Body of pancreas (tissue), 4 donors: ENCODE measurements at regions not wholly inside any gene's neighbourhood (a gene's known extent, or its start where the extent isn't known, plus 50 kb on each side); places are given as distances from the start of the nearest gene placed in this dataset.

Source experiments
- CTCF ChIP-seq, 7 experiments: fragments of 450-650 bp in 4 of 7; fragments of 200-600 bp in 3 of 7; sonication (generic) in 3 of 7; IDR thresholded peaks; one replicate each; pipeline ENCODE4 v1.5.1; 2016 to 2019; ENCODE audit warnings: antibody characterized with exemption in 7 of 7
- POLR2A ChIP-seq, 3 donors: fragments of 450-650 bp; IDR thresholded peaks; one replicate each; pipeline ENCODE4 v1.6.1; 2016; ENCODE audit warnings: antibody characterized with exemption in 3 of 3, mild to moderate bottlenecking in 2 of 3

DNA sequence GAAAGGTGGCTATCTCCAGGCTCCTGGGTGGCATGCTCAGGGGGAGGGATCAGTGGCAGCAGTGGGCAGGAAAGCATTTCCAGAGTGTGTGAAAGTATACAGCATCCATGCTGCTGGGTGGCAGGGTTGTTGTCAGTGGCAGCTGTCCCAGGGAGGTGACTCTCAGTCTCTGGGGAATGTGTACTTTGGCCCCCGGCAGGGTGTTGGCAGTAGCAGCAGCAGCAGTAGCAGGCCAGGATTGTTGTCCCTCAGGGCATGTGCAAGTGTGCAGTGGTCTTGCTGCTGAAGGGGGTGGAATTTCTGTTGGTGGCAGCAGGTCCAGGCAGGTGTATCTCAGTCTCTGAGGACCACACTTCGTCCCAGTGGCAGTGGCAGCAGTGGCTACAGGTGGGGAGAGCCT, 71.7 kb upstream of the GUCA2B start:
- TF ChIP-seq CTCF (IDR thresholded peaks at IDR 0.05) (peak in 2 of 7 experiments; percentile 10 to 12), POLR2A (IDR thresholded peaks at IDR 0.05) (no peak)
